GM23338 (cell line): ENCODE measurements at regions not wholly inside any gene's neighbourhood (a gene's known extent, or its start where the extent isn't known, plus 50 kb on each side); places are given as distances from the start of the nearest gene placed in this dataset.

ENCODE experiments used
- ATAC-seq: fragments of 200-7000 bp; cut with Tn5 transposase; 3 replicates; pipeline ENCODE4 v1.9.1; 2020
- DNase-seq: peaks from one replicate; pipeline ENCODE4 v3.0.0-alpha.2; 2015; ENCODE audit warnings: low spot score
- H2AFZ ChIP-seq: fragments of 200-600 bp; sonication (generic); 2 replicates; pipeline ENCODE4 v1.8.0; 2016; ENCODE audit warnings: antibody characterized with exemption, mild to moderate bottlenecking, moderate library complexity
- H3F3A ChIP-seq: fragments of 200-600 bp; sonication (generic); replicated peaks from 2 replicates; pipeline ENCODE4 v1.8.0; 2017; ENCODE audit warnings: antibody characterized with exemption, mixed run types, low read depth
- H3K27ac ChIP-seq: fragments of 200-600 bp; sonication (generic); 2 replicates; pipeline ENCODE4 v1.6.1; 2016; ENCODE audit warnings: low read depth
- H3K27me3 ChIP-seq: fragments of 200-600 bp; sonication (generic); 2 replicates; pipeline ENCODE4 v1.8.0; 2016; ENCODE audit warnings: mild to moderate bottlenecking, mixed run types, moderate library complexity; ENCODE audit not compliant: insufficient read depth
- H3K36me3 ChIP-seq: fragments of 200-600 bp; sonication (generic); 2 replicates; pipeline ENCODE4 v1.8.0; 2016; ENCODE audit warnings: mild to moderate bottlenecking; ENCODE audit not compliant: insufficient read depth
- H3K4me1 ChIP-seq: fragments of 200-600 bp; sonication (generic); 2 replicates; pipeline ENCODE4 v1.8.0; 2016; ENCODE audit warnings: mild to moderate bottlenecking, moderate library complexity; ENCODE audit not compliant: insufficient read depth
- H3K4me2 ChIP-seq: fragments of 200-600 bp; sonication (generic); 2 replicates; pipeline ENCODE4 v1.7.1; 2017; ENCODE audit warnings: mixed run types
- H3K4me3 ChIP-seq: fragments of 200-600 bp; sonication (generic); 2 replicates; pipeline ENCODE4 v1.6.1; 2016; ENCODE audit warnings: mixed run types
- H3K79me2 ChIP-seq: fragments of 200-600 bp; sonication (generic); replicated peaks from 2 replicates; pipeline ENCODE4 v1.8.0; 2017; ENCODE audit warnings: mild to moderate bottlenecking; ENCODE audit not compliant: insufficient read depth
- H3K9me2 ChIP-seq: fragments of 200-600 bp; sonication (generic); 2 replicates; pipeline ENCODE4 v1.8.0; 2017; ENCODE audit not compliant: insufficient read depth
- H4K20me1 ChIP-seq: fragments of 200-600 bp; sonication (generic); replicated peaks from 2 replicates; pipeline ENCODE4 v1.8.0; 2017; ENCODE audit warnings: mild to moderate bottlenecking; ENCODE audit not compliant: insufficient read depth
- H3K27ac Mint-ChIP-seq: 2 replicates; pipeline ENCODE4 v1.8.0; 2020; ENCODE audit warnings: inconsistent platforms, mild to moderate bottlenecking, moderate library complexity, mixed read lengths
- H3K27me3 Mint-ChIP-seq: 3 replicates; pipeline ENCODE4 v1.8.0; 2022; ENCODE audit warnings: low read depth, mild to moderate bottlenecking, moderate library complexity, mixed read lengths, inconsistent platforms; ENCODE audit not compliant: insufficient read depth, poor library complexity
- H3K36me3 Mint-ChIP-seq: 3 replicates; pipeline ENCODE4 v1.8.0; 2021; ENCODE audit warnings: low read depth, mild to moderate bottlenecking, inconsistent platforms, moderate library complexity, mixed read lengths
- H3K4me1 Mint-ChIP-seq: 3 replicates; pipeline ENCODE4 v1.8.0; 2020; ENCODE audit warnings: mild to moderate bottlenecking, inconsistent platforms, mixed read lengths
- H3K4me3 Mint-ChIP-seq: 3 replicates; pipeline ENCODE4 v1.8.0; 2021; ENCODE audit warnings: moderate library complexity, mild to moderate bottlenecking, inconsistent platforms, mixed read lengths
- H3K9me3 Mint-ChIP-seq: 3 replicates; pipeline ENCODE4 v1.8.0; 2020; ENCODE audit warnings: moderate library complexity, mild to moderate bottlenecking, inconsistent platforms, mixed read lengths
- CREB1 ChIP-seq: fragments of 250-450 bp; sonication (Bioruptor Pico); IDR thresholded peaks from 2 replicates; pipeline ENCODE4 v1.5.0; 2020; ENCODE audit warnings: low read depth, mild to moderate bottlenecking, moderate library complexity
- CTCF ChIP-seq, 2 experiments: fragments of 200-600 bp in 1 of 2; sonication (generic) in 1 of 2; conservative IDR thresholded peaks; 2 replicates each; pipeline versions ENCODE4 v1.5.1 to v1.6.1; 2016 to 2017; ENCODE audit warnings: antibody characterized with exemption in 2 of 2, low read depth in 2 of 2, mild to moderate bottlenecking in 2 of 2, moderate library complexity in 1 of 2
- EZH2 ChIP-seq: fragments of 200-600 bp; sonication (generic); IDR thresholded peaks from one replicate; pipeline ENCODE4 v1.8.0; 2017; ENCODE audit warnings: antibody characterized with exemption, mild to moderate bottlenecking, low read depth; ENCODE audit not compliant: unreplicated experiment
- EZH2phosphoT487 ChIP-seq: fragments of 200-600 bp; sonication (generic); IDR thresholded peaks from one replicate; pipeline ENCODE4 v1.8.1; 2018; ENCODE audit warnings: antibody characterized with exemption; ENCODE audit not compliant: unreplicated experiment
- JUNB ChIP-seq: IDR thresholded peaks from one replicate; pipeline ENCODE4 v1.6.1; 2016; ENCODE audit warnings: antibody characterized with exemption; ENCODE audit not compliant: unreplicated experiment
- NANOG ChIP-seq: IDR thresholded peaks from 2 replicates; pipeline ENCODE4 v1.6.1; 2016; ENCODE audit warnings: antibody characterized with exemption, borderline replicate concordance
- POLR2AphosphoS5 ChIP-seq: IDR thresholded peaks from 2 replicates; pipeline ENCODE4 v1.6.1; 2016; ENCODE audit warnings: antibody characterized with exemption, low read depth
- REST ChIP-seq: IDR thresholded peaks from one replicate; pipeline ENCODE4 v1.6.1; 2018; ENCODE audit warnings: antibody characterized with exemption; ENCODE audit not compliant: unreplicated experiment
- ZNF114 ChIP-seq: fragments of 250-450 bp; sonication (Bioruptor Pico); IDR thresholded peaks from 2 replicates; pipeline ENCODE4 v1.5.0; 2020; ENCODE audit warnings: mild to moderate bottlenecking, moderate library complexity
- ZNF331 ChIP-seq: fragments of 250-450 bp; sonication (Bioruptor Pico); IDR thresholded peaks from 2 replicates; pipeline ENCODE4 v1.5.0; 2020; ENCODE audit warnings: low read depth, mild to moderate bottlenecking, moderate library complexity
- ZNF462 ChIP-seq: fragments of 250-450 bp; sonication (Bioruptor Pico); IDR thresholded peaks from 2 replicates; pipeline ENCODE4 v1.5.0; 2020; ENCODE audit warnings: mild to moderate bottlenecking, moderate library complexity

GRCh38 chr5:152674403-152674802, 269.3 kb upstream of the NMUR2 start:
- Histone ChIP-seq H3K9me2 (no peaks in the 10 kb centered on the region), H3K4me2 (no peak overlapping the region), H2AFZ (no peak overlapping the region), H3K36me3 (no peaks in the 10 kb centered on the region), H3K27ac (no peak overlapping the region), H3K4me1 (no peaks in the 10 kb centered on the region), H4K20me1 (no peaks in the 10 kb centered on the region), H3F3A (no peaks in the 10 kb centered on the region), H3K27me3 (no peaks in the 10 kb centered on the region), H3K79me2 (no peaks in the 10 kb centered on the region), H3K4me3 (no peak overlapping the region)
- no peak for DNase-seq
- Mint-ChIP-seq H3K4me3 (no peak overlapping the region), H3K36me3 (no peaks in the 10 kb centered on the region), H3K9me3 (no peaks in the 10 kb centered on the region), H3K27ac (no peak overlapping the region), H3K4me1 (no peaks in the 10 kb centered on the region), H3K27me3 (no peaks in the 10 kb centered on the region)
- TF ChIP-seq EZH2 (no peak), EZH2phosphoT487 (no peak), JUNB (no peak), CTCF (conservative IDR thresholded peaks at IDR 0.05; ENCODE audit: low read depth in 2 of 2) (no peak), CREB1 (CRISPR knock-in tag) (no peak), NANOG (no peak), REST (no peak), POLR2AphosphoS5 (no peak), ZNF114 (CRISPR knock-in tag) (no peak), ZNF331 (CRISPR knock-in tag) (no peak), ZNF462 (CRISPR knock-in tag) (no peak)
- ATAC-seq, result no peak
